ENCODE measurements at regions not wholly inside any gene's neighbourhood (a gene's known extent, or its start where the extent isn't known, plus 50 kb on each side); places are given as distances from the start of the nearest gene placed in this dataset.

DNA sequence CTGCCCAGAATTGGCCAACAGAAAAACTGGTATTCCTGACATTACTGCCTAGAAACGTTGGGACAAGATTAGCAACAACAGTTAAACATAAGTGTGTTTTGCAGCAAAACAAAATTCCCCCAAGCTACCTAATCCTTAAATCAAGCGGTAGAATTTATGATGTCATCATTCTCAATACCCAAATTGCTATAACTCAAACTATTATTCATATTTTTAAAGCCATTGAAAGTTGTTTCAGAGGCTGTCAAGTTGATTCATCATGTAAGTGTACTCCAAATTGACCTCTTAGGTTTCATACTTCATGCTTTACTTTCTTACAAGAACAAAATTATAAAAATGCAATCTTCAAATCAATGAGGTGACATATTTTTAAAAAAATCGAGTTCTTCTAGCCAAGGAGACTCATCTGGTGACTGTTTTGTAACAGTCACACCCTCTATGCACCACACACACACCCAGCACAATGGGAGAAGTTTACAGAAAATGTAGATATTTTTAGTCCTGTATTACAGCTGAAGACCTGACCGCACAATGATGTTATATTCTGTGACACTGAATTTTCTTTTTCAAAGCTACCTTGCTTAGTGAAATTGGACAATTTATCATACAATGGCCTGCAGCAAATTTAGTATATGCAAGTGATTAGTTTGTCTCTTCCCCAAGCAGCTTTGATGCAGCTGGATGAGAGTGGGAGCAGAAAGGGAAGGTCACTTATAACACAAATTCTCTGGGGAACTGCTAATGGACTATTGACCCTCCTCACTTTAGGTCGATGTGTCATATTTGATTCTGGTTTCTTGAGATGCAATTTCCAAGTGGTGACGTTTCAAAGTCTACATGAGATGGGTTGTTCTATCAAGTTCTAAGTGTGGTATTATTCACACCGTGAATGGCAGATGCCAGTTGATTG, 345.3 kb upstream of the OBI1 start:
- Histone ChIP-seq H3K36me3 (replicated peaks in 1 of 2; ENCODE audit: insufficient read depth in 1 of 2, low read depth in 2 of 2) (no peaks in the 10 kb centered on the region), H3K9me3 (no peaks in the 10 kb centered on the region), H3K27me3 (no peaks in the 10 kb centered on the region), H3K27ac (no peak overlapping the region), H3K4me3 (no peak overlapping the region), H3K4me1 (no peaks in the 10 kb centered on the region)
- no peak for ATAC-seq
- 50 to 60% methylated on average over 7 of the region's 7 CpGs for WGBS, 2 donors
- no peak for DNase-seq
- TF ChIP-seq POLR2A (IDR thresholded peaks at IDR 0.05), result no peak
- intact Hi-C loops (cut with DNase I), result no loop called here

DNA sequence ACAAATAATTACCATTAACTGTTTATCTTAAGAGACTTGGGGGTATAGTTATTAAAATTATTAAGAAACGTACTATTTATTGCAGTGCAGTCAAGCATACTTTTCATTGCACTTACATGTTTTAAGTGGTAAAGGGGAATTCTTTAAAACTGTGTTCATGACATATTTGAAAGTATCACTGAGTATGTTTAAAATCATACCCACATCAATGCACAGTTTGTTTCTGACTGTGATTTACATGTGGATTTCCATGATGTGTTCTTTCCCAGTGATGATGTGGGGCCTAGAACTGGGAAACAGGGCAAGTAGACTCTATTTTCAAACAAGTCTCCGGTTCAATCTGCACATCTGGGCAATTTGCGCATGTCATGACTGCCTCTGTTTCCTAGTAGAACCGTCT, 340.5 kb upstream of the OBI1 start:
- WGBS, 2 donors, result 70 to 72% methylated on average over 4 of the region's 4 CpGs
- ATAC-seq (no peak), DNase-seq (no peak)
- H3K36me3 ChIP-seq (replicated peaks in 1 of 2; ENCODE audit: insufficient read depth in 1 of 2, low read depth in 2 of 2), result no peaks in the 10 kb centered on the region
- H3K9me3 ChIP-seq, result no peaks in the 10 kb centered on the region
- H3K27ac ChIP-seq, result no peak overlapping the region
- intact Hi-C loops (cut with DNase I), result no loop called here
- H3K27me3 ChIP-seq, result no peaks in the 10 kb centered on the region
- no peaks in the 10 kb centered on the region for H3K4me1 ChIP-seq
- TF ChIP-seq, protein P1, sequence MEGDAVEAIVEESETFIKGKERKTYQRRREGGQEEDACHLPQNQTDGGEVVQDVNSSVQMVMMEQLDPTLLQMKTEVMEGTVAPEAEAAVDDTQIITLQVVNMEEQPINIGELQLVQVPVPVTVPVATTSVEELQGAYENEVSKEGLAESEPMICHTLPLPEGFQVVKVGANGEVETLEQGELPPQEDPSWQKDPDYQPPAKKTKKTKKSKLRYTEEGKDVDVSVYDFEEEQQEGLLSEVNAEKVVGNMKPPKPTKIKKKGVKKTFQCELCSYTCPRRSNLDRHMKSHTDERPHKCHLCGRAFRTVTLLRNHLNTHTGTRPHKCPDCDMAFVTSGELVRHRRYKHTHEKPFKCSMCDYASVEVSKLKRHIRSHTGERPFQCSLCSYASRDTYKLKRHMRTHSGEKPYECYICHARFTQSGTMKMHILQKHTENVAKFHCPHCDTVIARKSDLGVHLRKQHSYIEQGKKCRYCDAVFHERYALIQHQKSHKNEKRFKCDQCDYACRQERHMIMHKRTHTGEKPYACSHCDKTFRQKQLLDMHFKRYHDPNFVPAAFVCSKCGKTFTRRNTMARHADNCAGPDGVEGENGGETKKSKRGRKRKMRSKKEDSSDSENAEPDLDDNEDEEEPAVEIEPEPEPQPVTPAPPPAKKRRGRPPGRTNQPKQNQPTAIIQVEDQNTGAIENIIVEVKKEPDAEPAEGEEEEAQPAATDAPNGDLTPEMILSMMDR (IDR thresholded peaks at IDR 0.05), result no peak
- TF ChIP-seq POLR2A (IDR thresholded peaks at IDR 0.05), result no peak
- no peak overlapping the region for H3K4me3 ChIP-seq

- TF ChIP-seq, protein P1 (IDR thresholded peaks at IDR 0.05), result no peak
- TF ChIP-seq POLR2A (IDR thresholded peaks at IDR 0.05), result no peak
- Histone ChIP-seq H3K27ac (no peak overlapping the region), H3K4me1 (no peaks in the 10 kb centered on the region), H3K4me3 (no peak overlapping the region), H3K9me3 (no peaks in the 10 kb centered on the region), H3K36me3 (replicated peaks in 1 of 2; ENCODE audit: insufficient read depth in 1 of 2, low read depth in 2 of 2) (no peaks in the 10 kb centered on the region), H3K27me3 (no peaks in the 10 kb centered on the region)
- ATAC-seq (no peak), DNase-seq (no peak)
- intact Hi-C loops (cut with DNase I), result no loop called here
- 47 to 56% methylated on average over 4 of the region's 4 CpGs for WGBS, 2 donors
These were observed 339.8 kb upstream of the OBI1 start for GRCh38 chr13:78998630-78999315.

DNA sequence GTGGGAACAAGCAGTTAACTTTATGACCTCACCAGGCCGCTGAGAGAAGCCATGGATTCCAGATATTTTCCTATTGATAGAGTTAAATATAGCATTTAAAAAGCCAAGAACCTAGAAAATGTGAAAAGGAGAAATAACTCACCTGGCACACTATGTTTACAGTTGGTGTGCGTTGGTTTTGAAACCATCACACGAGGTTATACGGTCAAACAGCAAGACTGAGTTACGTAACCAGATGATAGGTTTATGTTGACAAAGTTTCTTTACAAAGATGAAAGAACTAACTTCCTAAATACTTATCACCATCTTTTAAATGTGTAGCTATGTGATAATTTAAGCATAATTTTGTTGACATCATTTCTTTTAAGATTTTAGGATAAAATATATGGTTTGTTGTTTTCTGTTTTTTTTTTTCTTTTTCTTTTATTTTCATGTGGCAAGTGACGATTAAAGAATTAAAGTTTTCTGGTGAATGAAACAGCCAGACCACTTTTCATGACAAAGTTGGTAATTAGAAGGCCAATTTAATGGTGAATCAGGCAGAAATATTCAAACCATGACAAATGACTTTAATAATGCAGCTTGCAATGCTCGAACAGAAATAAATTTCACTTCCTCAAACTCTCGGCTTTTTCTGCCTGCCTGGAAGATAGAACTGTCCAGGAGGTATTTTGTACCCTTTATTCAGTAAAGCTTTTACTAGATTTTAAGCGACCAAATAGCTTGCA, 339.1 kb upstream of the OBI1 start:
- intact Hi-C loops (cut with DNase I), result no loop called here
- H3K4me1 ChIP-seq, result no peaks in the 10 kb centered on the region
- DNase-seq, result no peak
- WGBS, 2 donors, result 51 to 57% methylated on average over 9 of the region's 9 CpGs
- no peaks in the 10 kb centered on the region for H3K36me3 ChIP-seq (replicated peaks in 1 of 2; ENCODE audit: insufficient read depth in 1 of 2, low read depth in 2 of 2)
- TF ChIP-seq POLR2A (IDR thresholded peaks at IDR 0.05), result no peak
- TF ChIP-seq, protein P1 (IDR thresholded peaks at IDR 0.05), result no peak
- H3K27ac ChIP-seq, result no peak overlapping the region
- no peak for ATAC-seq
- H3K9me3 ChIP-seq, result no peaks in the 10 kb centered on the region
- no peak overlapping the region for H3K4me3 ChIP-seq
- no peaks in the 10 kb centered on the region for H3K27me3 ChIP-seq

DNA sequence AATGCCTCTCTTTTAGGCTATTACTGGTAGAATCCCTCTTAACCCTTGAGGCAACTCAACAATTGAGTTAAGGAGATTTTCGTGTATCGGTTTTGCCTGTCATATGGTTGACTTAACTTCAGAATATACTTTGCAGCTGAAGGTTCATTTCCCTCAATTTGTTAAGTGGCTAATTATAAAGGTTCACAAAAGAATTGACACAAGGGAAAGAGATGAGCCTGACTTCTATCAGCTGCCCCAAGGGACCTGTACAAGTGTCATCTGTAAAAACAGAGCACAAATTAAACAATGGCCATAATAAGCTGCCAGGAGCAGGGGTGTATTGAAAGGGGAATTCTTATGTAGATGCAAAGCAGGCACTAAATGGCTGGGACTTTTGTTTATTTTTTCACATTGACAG, 334.8 kb upstream of the OBI1 start:
- no peaks in the 10 kb centered on the region for H3K4me1 ChIP-seq
- intact Hi-C loops (cut with DNase I), result no loop called here
- 43 to 59% methylated on average over 2 of the region's 2 CpGs for WGBS, 2 donors
- no peak for ATAC-seq
- TF ChIP-seq, protein P1 (IDR thresholded peaks at IDR 0.05), result no peak
- TF ChIP-seq POLR2A (IDR thresholded peaks at IDR 0.05), result no peak
- DNase-seq, result no peak
- no peaks in the 10 kb centered on the region for H3K9me3 ChIP-seq
- H3K36me3 ChIP-seq (replicated peaks in 1 of 2; ENCODE audit: insufficient read depth in 1 of 2, low read depth in 2 of 2), result no peaks in the 10 kb centered on the region
- no peak overlapping the region for H3K27ac ChIP-seq
- no peaks in the 10 kb centered on the region for H3K27me3 ChIP-seq
- no peak overlapping the region for H3K4me3 ChIP-seq
